IMR-90 (cell line): ENCODE measurements at regions not wholly inside any gene's neighbourhood (a gene's known extent, or its start where the extent isn't known, plus 50 kb on each side); places are given as distances from the start of the nearest gene placed in this dataset.

Experiments used
- BHLHE40 ChIP-seq: fragments of 150-350 bp; IDR thresholded peaks from 2 replicates; pipeline ENCODE4 v1.6.1; 2016; ENCODE audit warnings: mild to moderate bottlenecking, low read depth, low read length
- CTCF ChIP-seq: conservative IDR thresholded peaks from 2 replicates; pipeline ENCODE4 v1.5.1; 2012; ENCODE audit warnings: mild to moderate bottlenecking, low read depth, low read length, improper control_type of control experiment
- NFE2L2 ChIP-seq: fragments of 150-350 bp; IDR thresholded peaks from 2 replicates; pipeline ENCODE4 v1.6.1; 2016; ENCODE audit warnings: low read depth, mild to moderate bottlenecking, low read length
- POLR2A ChIP-seq: IDR thresholded peaks from 2 replicates; pipeline ENCODE4 v1.6.1; 2012; ENCODE audit warnings: mild to moderate bottlenecking, low read depth, low read length
- RAD21 ChIP-seq: IDR thresholded peaks from 2 replicates; pipeline ENCODE4 v1.6.1; 2012; ENCODE audit warnings: low read length, improper control_type of control experiment
- RCOR1 ChIP-seq: IDR thresholded peaks from 2 replicates; pipeline ENCODE4 v1.6.1; 2012; ENCODE audit warnings: mild to moderate bottlenecking, low read length, improper control_type of control experiment; ENCODE audit not compliant: insufficient replicate concordance
- SMC3 ChIP-seq: fragments of 150-350 bp; IDR thresholded peaks from 2 replicates; pipeline ENCODE4 v1.6.1; 2016; ENCODE audit warnings: low read depth, mild to moderate bottlenecking, antibody characterized with exemption, low read length, moderate library complexity

- TF ChIP-seq CTCF (no peak), SMC3 (no peak), POLR2A (no peak), RCOR1 (no peak), NFE2L2 (no peak), RAD21 (no peak), BHLHE40 (no peak)
Measured at GRCh38 chr5:2898661-2899060, 147.2 kb upstream of the IRX2 start.
